ENCODE measurements at regions not wholly inside any gene's neighbourhood (a gene's known extent, or its start where the extent isn't known, plus 50 kb on each side); places are given as distances from the start of the nearest gene placed in this dataset.
A peak's percentile ranks its signal among the peaks of the same experiment; 100 is the strongest.
"Not testable (repeated sequence)": the region's sequence is repeated elsewhere in the genome, so short reads cannot be mapped to it uniquely, and the experiment has no call there.

DNA sequence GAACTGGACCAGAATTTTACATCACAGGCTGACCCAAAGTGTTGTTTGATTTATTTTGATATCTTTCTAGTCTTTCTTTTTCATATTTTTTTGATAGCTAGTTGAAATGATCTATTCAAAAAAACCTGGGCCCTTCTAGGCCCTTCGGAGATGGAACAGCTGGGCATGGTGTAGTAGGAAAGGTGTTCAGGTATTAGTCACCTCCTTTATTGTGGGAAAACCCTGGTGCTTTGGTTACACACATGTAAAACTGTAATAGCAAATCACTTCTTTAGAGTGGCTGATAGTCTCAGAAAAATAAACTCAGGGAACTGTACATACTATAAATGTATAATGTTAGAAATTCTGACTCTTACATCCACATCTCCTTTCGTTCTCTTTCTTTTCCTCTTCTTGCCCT, 234.5 kb downstream of the PLA2G4A start:
- Histone ChIP-seq H3K36me3 (no peaks in the 10 kb centered on the region), H3K27me3 (ENCODE audit: low read depth) (no peaks in the 10 kb centered on the region), H3K4me1 (no peaks in the 10 kb centered on the region), H3K9me3 (replicated peaks) (no peaks in the 10 kb centered on the region), H3K4me3 (no peak overlapping the region), H3K27ac (replicated peaks) (no peak overlapping the region)
- intact Hi-C loops (cut with micrococcal nuclease) = no loop called here
- TF ChIP-seq CTCF (IDR thresholded peaks at IDR 0.05; ENCODE audit: borderline replicate concordance) = no peak
- no peak for DNase-seq

GRCh38 chr1:187067160-187067559, 238.4 kb downstream of the PLA2G4A start:
- no peak overlapping the region for H3K4me3 ChIP-seq
- TF ChIP-seq CTCF (IDR thresholded peaks at IDR 0.05; ENCODE audit: borderline replicate concordance) = no peak
- H3K9me3 ChIP-seq (replicated peaks) = no peaks in the 10 kb centered on the region
- H3K27ac ChIP-seq (replicated peaks) = no peak overlapping the region
- H3K36me3 ChIP-seq = no peaks in the 10 kb centered on the region
- no peak for DNase-seq
- H3K27me3 ChIP-seq (ENCODE audit: low read depth) = no peaks in the 10 kb centered on the region
- intact Hi-C loops (cut with micrococcal nuclease) = no loop called here
- H3K4me1 ChIP-seq = no peaks in the 10 kb centered on the region

DNA sequence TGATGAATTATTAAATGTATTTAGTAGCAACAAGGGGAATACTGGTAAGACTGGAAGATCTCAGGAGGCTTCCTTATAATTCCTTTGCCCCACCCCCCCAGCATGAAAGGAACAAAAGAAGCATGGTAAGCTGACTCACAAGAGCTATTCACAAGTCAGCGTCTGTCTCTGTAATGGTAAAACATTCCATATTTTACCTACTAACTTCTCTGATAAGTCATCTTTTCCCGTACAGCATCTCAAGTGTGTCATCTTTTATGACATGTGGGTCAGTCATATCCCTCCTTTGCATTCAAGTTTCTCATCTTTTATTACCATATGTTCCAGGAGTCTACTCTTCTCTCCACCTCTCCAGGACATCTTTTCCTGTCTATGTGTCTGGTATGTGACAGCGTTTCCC, 241.3 kb downstream of the PLA2G4A start:
- intact Hi-C loops (cut with micrococcal nuclease) = no loop called here
- no peak for DNase-seq
- no peaks in the 10 kb centered on the region for H3K4me1 ChIP-seq
- no peak for TF ChIP-seq CTCF (IDR thresholded peaks at IDR 0.05; ENCODE audit: borderline replicate concordance)
- H3K4me3 ChIP-seq = no peak overlapping the region
- no peaks in the 10 kb centered on the region for H3K36me3 ChIP-seq
- no peaks in the 10 kb centered on the region for H3K27me3 ChIP-seq (ENCODE audit: low read depth)
- no peak overlapping the region for H3K27ac ChIP-seq (replicated peaks)
- peaks cover 7% of the 10 kb centered on the region for H3K9me3 ChIP-seq (replicated peaks)

DNA sequence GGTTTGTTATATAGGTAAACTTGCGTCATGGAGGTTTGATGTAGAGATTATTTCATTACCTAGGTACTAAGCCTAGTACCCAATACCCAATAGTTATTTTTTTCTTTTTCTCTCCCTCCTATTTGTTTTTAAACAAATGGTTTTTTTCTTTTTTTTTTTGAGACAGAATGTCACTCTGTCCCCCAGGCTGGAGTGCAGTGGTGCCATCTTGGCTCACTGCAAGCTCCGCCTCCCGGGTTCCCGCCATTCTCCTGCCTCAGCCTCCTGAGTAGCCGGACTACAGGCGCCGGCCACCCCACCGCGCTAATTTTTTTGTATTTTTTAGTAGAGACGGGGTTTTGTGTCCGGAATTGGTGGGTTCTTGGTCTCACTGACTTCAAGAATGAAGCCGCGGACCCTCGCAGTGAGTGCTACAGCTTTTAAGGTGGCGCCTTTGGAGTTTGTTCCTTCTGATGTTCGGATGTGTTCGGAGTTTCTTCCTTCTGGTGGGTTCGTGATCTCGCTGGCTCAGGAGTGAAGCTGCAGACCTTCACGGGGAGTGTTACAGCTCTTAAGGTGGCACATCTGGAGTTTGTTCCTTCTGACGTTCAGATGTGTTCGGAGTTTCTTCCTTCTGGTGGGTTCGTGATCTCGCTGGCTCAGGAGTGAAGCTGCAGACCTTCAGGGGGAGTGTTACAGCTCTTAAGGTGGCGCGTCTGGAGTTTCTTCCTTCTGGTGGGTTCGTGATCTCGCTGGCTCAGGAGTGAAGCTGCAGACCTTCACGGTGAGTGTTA, 243.7 kb downstream of the PLA2G4A start:
- H3K9me3 ChIP-seq (replicated peaks); intact Hi-C loops (cut with micrococcal nuclease); H3K4me1 ChIP-seq; H3K27ac ChIP-seq (replicated peaks); DNase-seq; H3K36me3 ChIP-seq; H3K27me3 ChIP-seq (ENCODE audit: low read depth): not testable (repeated sequence)
- peak overlapping the region; percentile 27 for H3K4me3 ChIP-seq

GRCh38 chr1:187073035-187073560, 244.3 kb downstream of the PLA2G4A start:
- H3K4me3 ChIP-seq = peak overlapping the region; percentile 27
- H3K27me3 ChIP-seq (ENCODE audit: low read depth); intact Hi-C loops (cut with micrococcal nuclease): not testable (repeated sequence)

GRCh38 chr1:187073634-187074245, 245.0 kb downstream of the PLA2G4A start:
- H3K9me3 ChIP-seq (replicated peaks); H3K36me3 ChIP-seq; intact Hi-C loops (cut with micrococcal nuclease); H3K27me3 ChIP-seq (ENCODE audit: low read depth); H3K27ac ChIP-seq (replicated peaks); H3K4me3 ChIP-seq; H3K4me1 ChIP-seq; DNase-seq: not testable (repeated sequence)

More at GRCh38 chr1:187073035-187073560, 244.3 kb downstream of the PLA2G4A start:
- DNase-seq; H3K9me3 ChIP-seq (replicated peaks); H3K4me1 ChIP-seq; H3K27ac ChIP-seq (replicated peaks); H3K36me3 ChIP-seq: not testable (repeated sequence)

DNA sequence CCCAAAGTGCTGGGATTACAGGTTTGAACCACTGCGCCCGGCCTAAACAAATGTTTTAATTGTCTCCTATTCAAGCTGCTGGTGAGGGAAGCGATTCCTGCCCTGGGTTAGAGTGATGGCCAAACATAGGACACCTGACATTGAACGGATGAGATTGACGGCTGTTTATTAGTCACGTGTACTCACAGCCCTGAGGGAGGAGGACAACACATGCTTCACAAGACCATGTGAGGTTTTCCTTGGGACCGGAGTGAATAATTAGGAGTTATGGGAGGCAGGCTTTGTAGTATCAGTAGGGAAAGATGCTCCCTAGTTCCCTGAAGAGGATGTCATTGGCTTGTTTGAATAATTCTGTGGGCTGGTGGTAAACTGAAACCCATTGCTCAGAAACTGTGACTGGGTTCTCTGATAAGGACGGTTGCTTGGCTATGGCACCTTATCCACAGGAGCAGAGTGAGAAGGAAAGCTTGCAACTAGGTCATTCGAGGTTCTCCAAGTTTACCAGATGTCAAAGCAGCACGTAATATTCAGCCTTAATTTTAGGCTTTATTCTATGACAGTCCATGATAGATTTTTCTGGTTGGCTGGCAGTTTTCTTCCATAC, 245.8 kb downstream of the PLA2G4A start:
- H3K4me1 ChIP-seq = no peaks in the 10 kb centered on the region
- TF ChIP-seq CTCF (IDR thresholded peaks at IDR 0.05; ENCODE audit: borderline replicate concordance) = no peak
- intact Hi-C loops (cut with micrococcal nuclease) = no loop called here
- H3K27ac ChIP-seq (replicated peaks) = no peak overlapping the region
- no peaks in the 10 kb centered on the region for H3K27me3 ChIP-seq (ENCODE audit: low read depth)
- DNase-seq = no peak
- no peak overlapping the region for H3K4me3 ChIP-seq
- no peaks in the 10 kb centered on the region for H3K36me3 ChIP-seq
- peaks cover 9% of the 10 kb centered on the region for H3K9me3 ChIP-seq (replicated peaks)
